Liver (tissue), 8 donors: ENCODE measurements at regions not wholly inside any gene's neighbourhood (a gene's known extent, or its start where the extent isn't known, plus 50 kb on each side); places are given as distances from the start of the nearest gene placed in this dataset.

Experiments used
- DNase-seq: peaks from one replicate; pipeline ENCODE4 v3.0.0-alpha.2; 2017; ENCODE audit warnings: low spot score
- H3K27ac ChIP-seq, 2 donors: one replicate each; pipeline ENCODE4 v1.7.0; 2013; ENCODE audit warnings: inconsistent platforms in 2 of 2, low read length in 2 of 2, control low read depth in 1 of 2, low read depth in 1 of 2, mild to moderate bottlenecking in 1 of 2
- H3K27me3 ChIP-seq, 4 donors: one replicate each; pipeline versions ENCODE4 v1.6.1 to v1.7.0; 2013; ENCODE audit warnings: low read length in 3 of 4, inconsistent platforms in 1 of 4, mild to moderate bottlenecking in 1 of 4, moderate library complexity in 1 of 4; ENCODE audit not compliant: control insufficient read depth in 4 of 4, insufficient read depth in 4 of 4
- H3K36me3 ChIP-seq, 4 donors: one replicate each; pipeline versions ENCODE4 v1.6.1 to v1.7.0; 2013; ENCODE audit warnings: low read length in 3 of 4, mild to moderate bottlenecking in 3 of 4, low read depth in 1 of 4, moderate library complexity in 1 of 4; ENCODE audit not compliant: control insufficient read depth in 4 of 4, insufficient read depth in 3 of 4
- H3K4me1 ChIP-seq, 4 donors: one replicate each; pipeline versions ENCODE4 v1.6.1 to v1.7.0; 2013; ENCODE audit warnings: low read length in 3 of 4, mild to moderate bottlenecking in 3 of 4, moderate library complexity in 1 of 4; ENCODE audit not compliant: control insufficient read depth in 4 of 4, insufficient read depth in 4 of 4
- H3K4me3 ChIP-seq, 3 donors: one replicate each; pipeline versions ENCODE4 v1.6.1 to v1.7.0; 2013; ENCODE audit warnings: low read length in 3 of 3, control low read depth in 1 of 3, low read depth in 1 of 3, mild to moderate bottlenecking in 1 of 3
- H3K9ac ChIP-seq, 2 donors: one replicate each; pipeline ENCODE4 v1.7.0; 2013; ENCODE audit warnings: low read length in 2 of 2, mild to moderate bottlenecking in 2 of 2, moderate library complexity in 2 of 2, control low read depth in 1 of 2, low read depth in 1 of 2
- H3K9me3 ChIP-seq, 4 donors: one replicate each; pipeline versions ENCODE4 v1.6.1 to v1.7.0; 2013; ENCODE audit warnings: low read length in 3 of 4; ENCODE audit not compliant: control insufficient read depth in 4 of 4
- FOXA1 ChIP-seq: IDR thresholded peaks from 2 replicates; pipeline ENCODE4 v1.6.1; 2016; ENCODE audit warnings: antibody characterized with exemption
- FOXA2 ChIP-seq: IDR thresholded peaks from 2 replicates; pipeline ENCODE4 v1.6.1; 2016; ENCODE audit warnings: antibody characterized with exemption
- JUND ChIP-seq, 2 donors: IDR thresholded peaks; 2 replicates each; pipeline ENCODE4 v1.6.1; 2016; ENCODE audit warnings: antibody characterized with exemption in 2 of 2
- NR2F2 ChIP-seq: IDR thresholded peaks from 2 replicates; pipeline ENCODE4 v1.6.1; 2016; ENCODE audit warnings: antibody characterized with exemption
- RAD21 ChIP-seq, 2 donors: IDR thresholded peaks; 2 replicates each; pipeline ENCODE4 v1.6.1; 2016; ENCODE audit warnings: antibody characterized with exemption in 2 of 2, mild to moderate bottlenecking in 2 of 2
- TAF1 ChIP-seq: conservative IDR thresholded peaks from 2 replicates; pipeline ENCODE4 v1.6.1; 2016; ENCODE audit warnings: antibody characterized with exemption, mild to moderate bottlenecking
- YY1 ChIP-seq: IDR thresholded peaks from 2 replicates; pipeline ENCODE4 v1.6.1; 2016; ENCODE audit warnings: antibody characterized with exemption, mild to moderate bottlenecking
- WGBS: extraction: QIAGEN DNeasy Blood & Tissue Kit; methylation state at CpG from one replicate; pipeline ENCODE4 v1.1.7; 2013; 5-methylcytosine and 5-hydroxymethylcytosine counted together
- TF ChIP-seq, protein P1 (sequence below): IDR thresholded peaks from 2 replicates; pipeline ENCODE4 v1.6.1; 2016; ENCODE audit warnings: antibody characterized with exemption
- TF ChIP-seq, protein P2 (sequence below): IDR thresholded peaks from 2 replicates; pipeline ENCODE4 v1.6.1; 2016; ENCODE audit warnings: antibody characterized with exemption, mild to moderate bottlenecking
- TF ChIP-seq, protein P3 (sequence below): fragments of 150-350 bp; IDR thresholded peaks from 2 replicates; pipeline ENCODE4 v1.5.1; 2017; ENCODE audit warnings: improper control_type of control experiment, low read depth, low read length; ENCODE audit not compliant: missing input control
- TF ChIP-seq, protein P4 (sequence below): IDR thresholded peaks from 2 replicates; pipeline ENCODE4 v1.6.1; 2016; ENCODE audit warnings: antibody characterized with exemption
- donor health status: healthy.
- donor health status: healthy.
- donor health status: healthy.
- donor health status: healthy.
- donor health status: healthy.

DNA sequence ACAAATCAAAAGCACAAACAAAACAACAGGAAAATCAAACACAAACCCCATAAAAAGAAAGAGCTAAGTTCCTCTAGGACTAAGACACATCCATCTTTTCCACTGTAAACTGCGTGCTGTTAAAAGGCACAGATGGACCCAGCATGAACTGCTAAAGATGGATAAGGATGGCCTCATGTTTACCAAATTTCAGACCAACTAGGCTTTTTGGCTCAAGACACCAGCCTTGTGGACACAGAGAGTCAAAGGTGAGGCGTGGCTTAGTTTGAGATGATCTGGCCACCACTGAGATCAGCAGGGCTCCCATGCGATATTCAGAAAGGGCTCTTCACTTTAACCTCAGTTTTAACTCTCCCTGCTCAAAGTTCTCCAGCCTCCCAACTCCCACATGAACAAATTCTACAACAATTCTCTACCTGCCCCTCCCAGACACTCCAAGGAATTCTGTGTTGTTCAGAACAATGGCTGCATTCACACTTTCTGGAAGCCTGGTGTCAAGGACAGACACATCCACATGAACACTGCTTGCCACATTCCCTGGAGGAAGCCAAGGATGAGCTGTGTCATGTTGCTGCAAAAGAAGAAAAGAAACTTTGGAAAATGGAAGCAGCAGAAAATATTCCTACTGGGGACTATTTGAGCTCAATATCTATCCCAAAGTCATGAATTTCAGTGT, 198.4 kb upstream of the LRRN1 start:
- WGBS: 89% methylated on average over 3 of the region's 3 CpGs
- no peaks in the 10 kb centered on the region for H3K27me3 ChIP-seq
- TF ChIP-seq, protein P1, sequence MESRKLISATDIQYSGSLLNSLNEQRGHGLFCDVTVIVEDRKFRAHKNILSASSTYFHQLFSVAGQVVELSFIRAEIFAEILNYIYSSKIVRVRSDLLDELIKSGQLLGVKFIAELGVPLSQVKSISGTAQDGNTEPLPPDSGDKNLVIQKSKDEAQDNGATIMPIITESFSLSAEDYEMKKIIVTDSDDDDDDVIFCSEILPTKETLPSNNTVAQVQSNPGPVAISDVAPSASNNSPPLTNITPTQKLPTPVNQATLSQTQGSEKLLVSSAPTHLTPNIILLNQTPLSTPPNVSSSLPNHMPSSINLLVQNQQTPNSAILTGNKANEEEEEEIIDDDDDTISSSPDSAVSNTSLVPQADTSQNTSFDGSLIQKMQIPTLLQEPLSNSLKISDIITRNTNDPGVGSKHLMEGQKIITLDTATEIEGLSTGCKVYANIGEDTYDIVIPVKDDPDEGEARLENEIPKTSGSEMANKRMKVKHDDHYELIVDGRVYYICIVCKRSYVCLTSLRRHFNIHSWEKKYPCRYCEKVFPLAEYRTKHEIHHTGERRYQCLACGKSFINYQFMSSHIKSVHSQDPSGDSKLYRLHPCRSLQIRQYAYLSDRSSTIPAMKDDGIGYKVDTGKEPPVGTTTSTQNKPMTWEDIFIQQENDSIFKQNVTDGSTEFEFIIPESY: no peak
- TF ChIP-seq TAF1: no peak
- no peak for TF ChIP-seq NR2F2
- no peak overlapping the region for H3K4me3 ChIP-seq
- no peak overlapping the region for H3K27ac ChIP-seq
- no peaks in the 10 kb centered on the region for H3K4me1 ChIP-seq
- no peaks in the 10 kb centered on the region for H3K9me3 ChIP-seq
- no peaks in the 10 kb centered on the region for H3K36me3 ChIP-seq
- no peak overlapping the region for H3K9ac ChIP-seq
- no peak for DNase-seq

DNA sequence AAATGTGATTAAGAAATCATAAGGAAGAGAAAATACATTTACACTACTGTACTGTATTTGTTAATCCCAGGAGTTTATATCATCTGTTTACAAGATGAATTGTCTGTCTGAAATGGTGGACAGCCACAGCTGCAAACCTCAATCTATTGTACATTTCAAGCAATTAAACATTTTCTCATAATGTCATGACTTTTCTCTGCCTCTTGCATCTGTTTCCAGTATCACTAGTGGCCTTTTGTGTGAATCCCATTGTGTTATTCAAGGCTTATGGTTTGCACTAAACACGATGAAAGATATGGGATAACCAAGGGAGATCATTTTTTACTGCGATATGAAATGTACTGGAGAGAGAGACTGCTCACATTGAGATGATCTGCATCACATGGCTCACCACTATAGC, 200.2 kb upstream of the LRRN1 start:
- no peaks in the 10 kb centered on the region for H3K9me3 ChIP-seq
- no peak for DNase-seq
- WGBS: 85% methylated on average over 2 of the region's 2 CpGs
- H3K4me1 ChIP-seq: no peaks in the 10 kb centered on the region
- no peak overlapping the region for H3K27ac ChIP-seq
- H3K27me3 ChIP-seq: no peaks in the 10 kb centered on the region
- no peak overlapping the region for H3K4me3 ChIP-seq
- no peaks in the 10 kb centered on the region for H3K36me3 ChIP-seq
- TF ChIP-seq RAD21 (IDR thresholded peaks at IDR 0.05): no peak
- TF ChIP-seq, protein P2, sequence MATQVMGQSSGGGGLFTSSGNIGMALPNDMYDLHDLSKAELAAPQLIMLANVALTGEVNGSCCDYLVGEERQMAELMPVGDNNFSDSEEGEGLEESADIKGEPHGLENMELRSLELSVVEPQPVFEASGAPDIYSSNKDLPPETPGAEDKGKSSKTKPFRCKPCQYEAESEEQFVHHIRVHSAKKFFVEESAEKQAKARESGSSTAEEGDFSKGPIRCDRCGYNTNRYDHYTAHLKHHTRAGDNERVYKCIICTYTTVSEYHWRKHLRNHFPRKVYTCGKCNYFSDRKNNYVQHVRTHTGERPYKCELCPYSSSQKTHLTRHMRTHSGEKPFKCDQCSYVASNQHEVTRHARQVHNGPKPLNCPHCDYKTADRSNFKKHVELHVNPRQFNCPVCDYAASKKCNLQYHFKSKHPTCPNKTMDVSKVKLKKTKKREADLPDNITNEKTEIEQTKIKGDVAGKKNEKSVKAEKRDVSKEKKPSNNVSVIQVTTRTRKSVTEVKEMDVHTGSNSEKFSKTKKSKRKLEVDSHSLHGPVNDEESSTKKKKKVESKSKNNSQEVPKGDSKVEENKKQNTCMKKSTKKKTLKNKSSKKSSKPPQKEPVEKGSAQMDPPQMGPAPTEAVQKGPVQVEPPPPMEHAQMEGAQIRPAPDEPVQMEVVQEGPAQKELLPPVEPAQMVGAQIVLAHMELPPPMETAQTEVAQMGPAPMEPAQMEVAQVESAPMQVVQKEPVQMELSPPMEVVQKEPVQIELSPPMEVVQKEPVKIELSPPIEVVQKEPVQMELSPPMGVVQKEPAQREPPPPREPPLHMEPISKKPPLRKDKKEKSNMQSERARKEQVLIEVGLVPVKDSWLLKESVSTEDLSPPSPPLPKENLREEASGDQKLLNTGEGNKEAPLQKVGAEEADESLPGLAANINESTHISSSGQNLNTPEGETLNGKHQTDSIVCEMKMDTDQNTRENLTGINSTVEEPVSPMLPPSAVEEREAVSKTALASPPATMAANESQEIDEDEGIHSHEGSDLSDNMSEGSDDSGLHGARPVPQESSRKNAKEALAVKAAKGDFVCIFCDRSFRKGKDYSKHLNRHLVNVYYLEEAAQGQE: no peak
- H3K9ac ChIP-seq: no peak overlapping the region

DNA sequence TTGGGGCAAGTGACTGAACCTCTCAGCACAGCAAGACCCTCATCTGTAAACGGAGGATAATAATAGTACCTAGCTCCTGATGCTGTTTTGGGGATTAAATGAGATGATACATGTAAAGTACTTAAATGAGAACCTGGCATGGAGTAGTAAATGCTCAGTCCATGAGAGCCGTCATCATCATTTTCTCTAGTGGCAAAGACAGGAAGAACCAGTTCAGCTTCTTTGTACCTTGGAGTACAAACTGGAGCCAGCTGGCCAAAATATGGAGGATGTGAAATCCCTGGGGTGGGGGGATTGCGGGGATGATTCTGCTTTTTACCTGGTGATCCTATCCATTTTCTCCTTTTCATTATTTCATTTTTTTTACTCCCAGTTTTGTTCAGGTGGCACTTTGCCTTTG, 204.2 kb upstream of the LRRN1 start:
- DNase-seq: no peak
- 92% methylated on average over 3 of the region's 3 CpGs for WGBS
- Histone ChIP-seq H3K4me3 (no peak overlapping the region), H3K9ac (no peak overlapping the region), H3K27me3 (no peaks in the 10 kb centered on the region), H3K4me1 (no peaks in the 10 kb centered on the region), H3K27ac (no peak overlapping the region), H3K36me3 (no peaks in the 10 kb centered on the region), H3K9me3 (no peaks in the 10 kb centered on the region)
- no peak for TF ChIP-seq JUND (IDR thresholded peaks at IDR 0.05)
- no peak for TF ChIP-seq YY1
- TF ChIP-seq TAF1: no peak
- no peak for TF ChIP-seq FOXA1
- TF ChIP-seq, protein P3, sequence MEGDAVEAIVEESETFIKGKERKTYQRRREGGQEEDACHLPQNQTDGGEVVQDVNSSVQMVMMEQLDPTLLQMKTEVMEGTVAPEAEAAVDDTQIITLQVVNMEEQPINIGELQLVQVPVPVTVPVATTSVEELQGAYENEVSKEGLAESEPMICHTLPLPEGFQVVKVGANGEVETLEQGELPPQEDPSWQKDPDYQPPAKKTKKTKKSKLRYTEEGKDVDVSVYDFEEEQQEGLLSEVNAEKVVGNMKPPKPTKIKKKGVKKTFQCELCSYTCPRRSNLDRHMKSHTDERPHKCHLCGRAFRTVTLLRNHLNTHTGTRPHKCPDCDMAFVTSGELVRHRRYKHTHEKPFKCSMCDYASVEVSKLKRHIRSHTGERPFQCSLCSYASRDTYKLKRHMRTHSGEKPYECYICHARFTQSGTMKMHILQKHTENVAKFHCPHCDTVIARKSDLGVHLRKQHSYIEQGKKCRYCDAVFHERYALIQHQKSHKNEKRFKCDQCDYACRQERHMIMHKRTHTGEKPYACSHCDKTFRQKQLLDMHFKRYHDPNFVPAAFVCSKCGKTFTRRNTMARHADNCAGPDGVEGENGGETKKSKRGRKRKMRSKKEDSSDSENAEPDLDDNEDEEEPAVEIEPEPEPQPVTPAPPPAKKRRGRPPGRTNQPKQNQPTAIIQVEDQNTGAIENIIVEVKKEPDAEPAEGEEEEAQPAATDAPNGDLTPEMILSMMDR: no peak
- TF ChIP-seq, protein P4, sequence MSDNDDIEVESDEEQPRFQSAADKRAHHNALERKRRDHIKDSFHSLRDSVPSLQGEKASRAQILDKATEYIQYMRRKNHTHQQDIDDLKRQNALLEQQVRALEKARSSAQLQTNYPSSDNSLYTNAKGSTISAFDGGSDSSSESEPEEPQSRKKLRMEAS: no peak
- no peak for TF ChIP-seq RAD21 (IDR thresholded peaks at IDR 0.05)
- no peak for TF ChIP-seq FOXA2
